ENCODE measurements at regions not wholly inside any gene's neighbourhood (a gene's known extent, or its start where the extent isn't known, plus 50 kb on each side); places are given as distances from the start of the nearest gene placed in this dataset.

DNA sequence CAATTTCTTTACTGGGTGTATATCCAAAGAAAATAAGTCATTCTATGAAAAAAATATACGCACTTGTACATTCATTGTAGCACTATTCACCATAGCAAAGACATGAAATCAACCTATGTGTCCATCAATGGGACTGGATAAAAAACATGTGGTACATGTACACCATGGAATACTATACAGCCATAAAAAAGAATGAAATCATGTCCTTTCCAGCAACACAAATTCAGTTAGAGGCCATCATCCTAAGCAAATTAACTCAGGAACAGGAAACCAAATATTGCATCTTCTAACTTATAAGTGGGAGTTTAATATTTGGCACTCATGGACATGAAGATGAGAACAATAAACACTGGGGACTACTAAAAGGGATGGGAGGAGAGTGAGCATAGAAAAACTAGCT, 325.7 kb downstream of the TGFB2 start:
- no peak for FAIRE-seq
- no peak for TF ChIP-seq NR2F1 (CRISPR knock-in tag; IDR thresholded peaks at IDR 0.05)
- no peak for TF ChIP-seq FOXM1 (CRISPR knock-in tag; IDR thresholded peaks at IDR 0.05)
- TF ChIP-seq REL (CRISPR knock-in tag; conservative IDR thresholded peaks at IDR 0.05), result no peak
- no peak for TF ChIP-seq CBFB (CRISPR knock-in tag; IDR thresholded peaks at IDR 0.05)
- no peak for TF ChIP-seq PAXIP1 (CRISPR knock-in tag; conservative IDR thresholded peaks at IDR 0.05)
- no peak for TF ChIP-seq ZMYM4 (CRISPR knock-in tag; IDR thresholded peaks at IDR 0.05)
- no peak for TF ChIP-seq ZNF552 (CRISPR knock-in tag; IDR thresholded peaks at IDR 0.05; ENCODE audit: borderline replicate concordance)
- TF ChIP-seq KLF12 (CRISPR knock-in tag; IDR thresholded peaks at IDR 0.05; ENCODE audit: borderline replicate concordance), result no peak
- TF ChIP-seq ZNF382 (CRISPR knock-in tag; IDR thresholded peaks at IDR 0.05; ENCODE audit: borderline replicate concordance), result no peak
- no peak for TF ChIP-seq ZBTB21 (CRISPR knock-in tag; IDR thresholded peaks at IDR 0.05)
- no peak for TF ChIP-seq ZNF17 (CRISPR knock-in tag; IDR thresholded peaks at IDR 0.05)
- TF ChIP-seq HNF4G (IDR thresholded peaks at IDR 0.05; ENCODE audit: borderline replicate concordance, low read depth, low read length), result no peak
- no peak for TF ChIP-seq HNF4G (CRISPR knock-in tag; IDR thresholded peaks at IDR 0.05; ENCODE audit: borderline replicate concordance, low read depth)
- TF ChIP-seq ZNF296 (CRISPR knock-in tag; conservative IDR thresholded peaks at IDR 0.05), result no peak
- no peak for TF ChIP-seq RAD51 (IDR thresholded peaks at IDR 0.05; ENCODE audit: borderline replicate concordance)
- no peak for TF ChIP-seq DMAP1 (CRISPR knock-in tag; IDR thresholded peaks at IDR 0.05)
- TF ChIP-seq CEBPG (CRISPR knock-in tag; IDR thresholded peaks at IDR 0.05), result no peak
- TF ChIP-seq BORCS8-MEF2B (CRISPR knock-in tag; IDR thresholded peaks at IDR 0.05), result no peak
- TF ChIP-seq, protein P1, sequence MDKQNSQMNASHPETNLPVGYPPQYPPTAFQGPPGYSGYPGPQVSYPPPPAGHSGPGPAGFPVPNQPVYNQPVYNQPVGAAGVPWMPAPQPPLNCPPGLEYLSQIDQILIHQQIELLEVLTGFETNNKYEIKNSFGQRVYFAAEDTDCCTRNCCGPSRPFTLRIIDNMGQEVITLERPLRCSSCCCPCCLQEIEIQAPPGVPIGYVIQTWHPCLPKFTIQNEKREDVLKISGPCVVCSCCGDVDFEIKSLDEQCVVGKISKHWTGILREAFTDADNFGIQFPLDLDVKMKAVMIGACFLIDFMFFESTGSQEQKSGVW (CRISPR knock-in tag; IDR thresholded peaks at IDR 0.05; ENCODE audit: borderline replicate concordance), result no peak
- TF ChIP-seq AGO2 (optimal IDR thresholded peaks at IDR 0.05; ENCODE audit: low read depth, low read length), result no peak
- TF ChIP-seq ZNF484 (CRISPR knock-in tag; IDR thresholded peaks at IDR 0.05; ENCODE audit: borderline replicate concordance, low read depth), result no peak
- ChIA-PET CTCF (ENCODE audit: low intra/inter-chr PET ratio, low total read pairs) (no interaction called here), POLR2A (no interaction called here)
- intact Hi-C loops (cut with micrococcal nuclease; ENCODE audit: unreplicated experiment), result no loop called here
- Histone ChIP-seq H3K4me3 (replicated peaks in 1 of 3; ENCODE audit: insufficient read depth in 1 of 3, low read depth in 2 of 3, low read length in 3 of 3) (no peak overlapping the region), H2AFZ (ENCODE audit: low read length) (no peak overlapping the region), H3K9me3 (ENCODE audit: low read length) (no peaks in the 10 kb centered on the region), H3K9ac (ENCODE audit: insufficient read depth, low read depth, low read length) (no peak overlapping the region), H3K27me3 (ENCODE audit: control insufficient read depth in 1 of 2, insufficient read depth in 2 of 2, low read length in 2 of 2) (no peaks in the 10 kb centered on the region), H3K36me3 (replicated peaks in 1 of 2; ENCODE audit: control insufficient read depth in 1 of 2, insufficient read depth in 2 of 2, low read length in 2 of 2) (no peaks in the 10 kb centered on the region), H3K4me1 (ENCODE audit: insufficient read depth, low read length) (no peaks in the 10 kb centered on the region), H3K4me2 (ENCODE audit: low read depth, low read length) (no peak overlapping the region), H3K79me2 (ENCODE audit: insufficient read depth, low read length) (no peaks in the 10 kb centered on the region), H3K27ac (ENCODE audit: extremely low read length, insufficient read depth, low read length) (no peak overlapping the region), H4K20me1 (ENCODE audit: insufficient read depth, low read length) (no peaks in the 10 kb centered on the region)
- 83% methylated on average over 1 of the region's 1 CpG for WGBS (ENCODE audit: low lambda C conversion rate)
- no peak for ATAC-seq
- in situ Hi-C loops (cut with HindIII; ENCODE audit: extremely low pct_ligation_motif_present, low pct_unique_long_range_greater_than_20kb), result no loop called here
- no peak for DNase-seq (ENCODE audit: low spot score)
- no TSS peak for BruUV-seq (replicated peaks)

Data from HepG2 (cell line).